GM12878 (cell line): ENCODE measurements at regions not wholly inside any gene's neighbourhood (a gene's known extent, or its start where the extent isn't known, plus 50 kb on each side); places are given as distances from the start of the nearest gene placed in this dataset.

Source experiments
- ATAC-seq: fragments of 200-7000 bp; cut with Tn5 transposase; 3 replicates; pipeline ENCODE4 v1.9.1; 2020; ENCODE audit warnings: mild to moderate bottlenecking, moderate library complexity
- BruUV-seq: library from RNA; stranded (reverse); fragments of 400-500 nt; replicated peaks from 2 replicates; lab custom pipeline; 2021; lab: Mats Ljungman, UMichigan
- CTCF ChIA-PET: fragments of 300-600 bp; sonication (Branson Sonifier 250); formaldehyde crosslinking; extraction: SDS; loops from one replicate; lab custom pipeline; 2021; ENCODE audit warnings: inconsistent platforms; lab: Yijun Ruan, JAX
- POLR2A ChIA-PET: fragments of 350-600 bp; formaldehyde crosslinking; extraction: SDS; loops from one replicate; lab custom pipeline; 2021; ENCODE audit warnings: inconsistent platforms; lab: Charles Lee
- RAD21 ChIA-PET: fragments of 300-600 bp; sonication (Branson Sonifier 250); formaldehyde crosslinking; loops from one replicate; lab custom pipeline; 2023; ENCODE audit warnings: antibody characterized with exemption; ENCODE audit not compliant: unreplicated experiment; lab: Charles Lee
- SMC1A ChIA-PET: fragments of 300-600 bp; sonication (Branson Sonifier 250); formaldehyde crosslinking; loops from one replicate; lab custom pipeline; 2023; ENCODE audit not compliant: unreplicated experiment, uncharacterized antibody; lab: Charles Lee
- DNase-seq: peaks from one replicate; pipeline ENCODE4 v3.0.0-alpha.2; 2011; ENCODE audit warnings: low read depth, low spot score
- FAIRE-seq: peaks from 3 replicates; lab custom pipeline; 2011; peaks lifted over from hg19 to GRCh38; lab: Jason Lieb, UNC
- H2AFZ ChIP-seq: 2 replicates; pipeline ENCODE4 v1.6.0; 2011; ENCODE audit warnings: low read depth, low read length, control low read depth; ENCODE audit not compliant: control insufficient read depth
- H3K27ac ChIP-seq: 2 replicates; pipeline ENCODE4 v1.5.1; 2011; ENCODE audit warnings: control low read depth; ENCODE audit not compliant: control insufficient read depth, insufficient read depth
- H3K27me3 ChIP-seq, 2 experiments: replicated peaks in 1 of 2; 2 replicates each; pipeline versions ENCODE4 v1.6.0 to v1.6.1; 2011; ENCODE audit warnings: low read length in 1 of 2; ENCODE audit not compliant: control insufficient read depth in 2 of 2, insufficient read depth in 2 of 2
- H3K36me3 ChIP-seq, 2 experiments: 2 replicates each; pipeline ENCODE4 v1.5.1; 2011; ENCODE audit warnings: low read length in 1 of 2; ENCODE audit not compliant: control insufficient read depth in 2 of 2, insufficient read depth in 2 of 2
- H3K4me1 ChIP-seq: 2 replicates; pipeline ENCODE4 v1.6.1; 2011; ENCODE audit warnings: mild to moderate bottlenecking, low read length, moderate library complexity, mixed read lengths; ENCODE audit not compliant: control insufficient read depth, insufficient read depth
- H3K4me2 ChIP-seq: 2 replicates; pipeline ENCODE4 v1.6.0; 2011; ENCODE audit warnings: control low read depth; ENCODE audit not compliant: control insufficient read depth, insufficient read depth
- H3K4me3 ChIP-seq: fragments of 200-600 bp; sonication (generic); 2 replicates; pipeline ENCODE4 v1.5.1; 2016
- H3K79me2 ChIP-seq: 2 replicates; pipeline ENCODE4 v1.6.0; 2011; ENCODE audit warnings: low read length; ENCODE audit not compliant: control insufficient read depth, insufficient read depth
- H3K9ac ChIP-seq: 2 replicates; pipeline ENCODE4 v1.8.0; 2011; ENCODE audit warnings: low read length, control low read depth, mixed read lengths; ENCODE audit not compliant: control insufficient read depth, insufficient read depth
- H3K9me3 ChIP-seq: replicated peaks from 3 replicates; pipeline ENCODE4 v1.5.1; 2011; ENCODE audit warnings: mild to moderate bottlenecking, low read length; ENCODE audit not compliant: control insufficient read depth, insufficient read depth
- H4K20me1 ChIP-seq: 2 replicates; pipeline ENCODE4 v1.6.0; 2011; ENCODE audit not compliant: control insufficient read depth, insufficient read depth
- BRCA1 ChIP-seq: IDR thresholded peaks from 2 replicates; pipeline ENCODE4 v1.6.1; 2011; ENCODE audit warnings: low read depth, low read length, improper control_type of control experiment
- CEBPB ChIP-seq, 2 experiments: fragments of 150-350 bp in 1 of 2; IDR thresholded peaks; 2 replicates each; pipeline ENCODE4 v1.6.1; 2012 to 2014; ENCODE audit warnings: low read depth in 2 of 2, low read length in 2 of 2, borderline replicate concordance in 1 of 2, inconsistent platforms in 1 of 2
- CHD4 ChIP-seq: fragments of 200-600 bp; sonication (generic); IDR thresholded peaks from 2 replicates; pipeline ENCODE4 v1.6.1; 2016; ENCODE audit warnings: mild to moderate bottlenecking
- FOXK2 ChIP-seq: fragments of 450-650 bp; IDR thresholded peaks from 2 replicates; pipeline ENCODE4 v1.6.1; 2017; ENCODE audit warnings: mild to moderate bottlenecking, moderate library complexity
- HCFC1 ChIP-seq: fragments of 150-350 bp; IDR thresholded peaks from 2 replicates; pipeline ENCODE4 v1.6.1; 2014; ENCODE audit warnings: low read length
- HDAC2 ChIP-seq: fragments of 200-600 bp; sonication (generic); IDR thresholded peaks from 2 replicates; pipeline ENCODE4 v1.6.1; 2017
- IKZF1 ChIP-seq: fragments of 450-650 bp; conservative IDR thresholded peaks from 2 replicates; pipeline ENCODE4 v1.6.1; 2017; ENCODE audit warnings: antibody characterized with exemption, mild to moderate bottlenecking
- IRF4 ChIP-seq: IDR thresholded peaks from 2 replicates; pipeline ENCODE4 v1.6.1; 2011; ENCODE audit warnings: low read depth, low read length
- MTA2 ChIP-seq: fragments of 450-650 bp; IDR thresholded peaks from 2 replicates; pipeline ENCODE4 v1.6.1; 2016; ENCODE audit warnings: low read depth, mild to moderate bottlenecking, moderate library complexity
- NFXL1 ChIP-seq: fragments of 450-650 bp; IDR thresholded peaks from 2 replicates; pipeline ENCODE4 v1.6.1; 2017; ENCODE audit warnings: antibody characterized with exemption, mild to moderate bottlenecking, borderline replicate concordance
- POU2F2 ChIP-seq: IDR thresholded peaks from 3 replicates; pipeline ENCODE4 v1.6.1; 2011; ENCODE audit warnings: low read depth, mild to moderate bottlenecking, low read length, borderline replicate concordance
- RELB ChIP-seq: fragments of 450-650 bp; IDR thresholded peaks from 2 replicates; pipeline ENCODE4 v1.6.1; 2017; ENCODE audit warnings: low read depth, mild to moderate bottlenecking, moderate library complexity
- SREBF2 ChIP-seq: IDR thresholded peaks from 2 replicates; pipeline ENCODE4 v1.6.1; 2012; ENCODE audit warnings: mild to moderate bottlenecking, low read length
- TCF3 ChIP-seq: IDR thresholded peaks from 2 replicates; pipeline ENCODE4 v1.6.1; 2012; ENCODE audit warnings: low read depth, mild to moderate bottlenecking, low read length, borderline replicate concordance; ENCODE audit not compliant: insufficient read depth
- WRNIP1 ChIP-seq: IDR thresholded peaks from 2 replicates; pipeline ENCODE4 v1.6.1; 2011; ENCODE audit warnings: low read depth, low read length, improper control_type of control experiment, borderline replicate concordance
- ZBED1 ChIP-seq: IDR thresholded peaks from 2 replicates; pipeline ENCODE4 v1.6.1; 2016; ENCODE audit warnings: borderline replicate concordance
- ZBTB11 ChIP-seq: fragments of 450-650 bp; formaldehyde crosslinking; IDR thresholded peaks from 2 replicates; pipeline ENCODE4 v1.5.0; 2022; ENCODE audit warnings: mild to moderate bottlenecking, missing genetic modification characterization
- ZSCAN29 ChIP-seq: fragments of 450-650 bp; IDR thresholded peaks from 2 replicates; pipeline ENCODE4 v1.6.1; 2017; ENCODE audit warnings: mild to moderate bottlenecking, moderate library complexity
- WGBS: methylation state at CpG from one replicate; pipeline ENCODE4 v1.1.6; 2016; ENCODE audit warnings: low lambda C conversion rate; ENCODE audit not compliant: insufficient replicate concordance, insufficient coverage; ENCODE audit errors: missing lambda C conversion rate; 5-methylcytosine and 5-hydroxymethylcytosine counted together
- in situ Hi-C: fragments of 300-500 bp; cut with MboI; formaldehyde crosslinking; loops from 9 replicates; pipeline ENCODE4 v1.14.3; 2018; ENCODE audit warnings: mixed read lengths
- intact Hi-C: fragments of 100-400 bp; cut with micrococcal nuclease; formaldehyde crosslinking; loops from one replicate; pipeline ENCODE4 v1.14.2; 2022; ENCODE audit not compliant: unreplicated experiment

GRCh38 chr12:131612092-131612755, 98.7 kb upstream of the SFSWAP start:
- no TSS peak for BruUV-seq
- no peak overlapping the region for H3K9ac ChIP-seq
- H2AFZ ChIP-seq, result no peak overlapping the region
- H3K36me3 ChIP-seq, result no peaks in the 10 kb centered on the region
- ATAC-seq (no peak), FAIRE-seq (no peak), DNase-seq (no peak)
- ChIA-PET CTCF (no interaction called here), SMC1A (no interaction called here), POLR2A (no interaction called here), RAD21 (no interaction called here)
- no peak overlapping the region for H3K27ac ChIP-seq
- WGBS, result 66% methylated on average over 21 of the region's 21 CpGs
- H3K79me2 ChIP-seq, result no peaks in the 10 kb centered on the region
- intact Hi-C loops, result no loop called here
- H3K4me3 ChIP-seq, result no peak overlapping the region
- H3K4me2 ChIP-seq, result no peak overlapping the region
- H3K4me1 ChIP-seq, result peaks cover 15% of the 10 kb centered on the region
- H3K27me3 ChIP-seq, result peaks cover 2% of the 10 kb centered on the region in 2 experiments; a peak in 2 of 4 replicates
- H4K20me1 ChIP-seq, result no peaks in the 10 kb centered on the region
- in situ Hi-C loops, result no loop called here
- no peaks in the 10 kb centered on the region for H3K9me3 ChIP-seq
- no peak for TF ChIP-seq ZBED1
- TF ChIP-seq RELB, result no peak
- no peak for TF ChIP-seq WRNIP1
- no peak for TF ChIP-seq IRF4
- TF ChIP-seq POU2F2, result no peak
- TF ChIP-seq HCFC1, result no peak
- no peak for TF ChIP-seq CEBPB (IDR thresholded peaks at IDR 0.05; ENCODE audit: borderline replicate concordance in 1 of 2, low read depth in 2 of 2, low read length in 2 of 2)
- TF ChIP-seq SREBF2, result no peak
- no peak for TF ChIP-seq HDAC2
- no peak for TF ChIP-seq MTA2
- no peak for TF ChIP-seq NFXL1
- TF ChIP-seq FOXK2, result no peak
- no peak for TF ChIP-seq ZBTB11
- TF ChIP-seq BRCA1, result no peak
- no peak for TF ChIP-seq TCF3
- no peak for TF ChIP-seq ZSCAN29
- TF ChIP-seq CHD4, result no peak
- TF ChIP-seq IKZF1, result no peak
